GM23338 (cell line): ENCODE measurements at regions not wholly inside any gene's neighbourhood (a gene's known extent, or its start where the extent isn't known, plus 50 kb on each side); places are given as distances from the start of the nearest gene placed in this dataset.

Experiments
- ATAC-seq: fragments of 200-7000 bp; cut with Tn5 transposase; 3 replicates; pipeline ENCODE4 v1.9.1; 2020
- DNase-seq: peaks from one replicate; pipeline ENCODE4 v3.0.0-alpha.2; 2015; ENCODE audit warnings: low spot score
- H2AFZ ChIP-seq: fragments of 200-600 bp; sonication (generic); 2 replicates; pipeline ENCODE4 v1.8.0; 2016; ENCODE audit warnings: antibody characterized with exemption, mild to moderate bottlenecking, moderate library complexity
- H3F3A ChIP-seq: fragments of 200-600 bp; sonication (generic); replicated peaks from 2 replicates; pipeline ENCODE4 v1.8.0; 2017; ENCODE audit warnings: antibody characterized with exemption, mixed run types, low read depth
- H3K27ac ChIP-seq: fragments of 200-600 bp; sonication (generic); 2 replicates; pipeline ENCODE4 v1.6.1; 2016; ENCODE audit warnings: low read depth
- H3K27me3 ChIP-seq: fragments of 200-600 bp; sonication (generic); 2 replicates; pipeline ENCODE4 v1.8.0; 2016; ENCODE audit warnings: mild to moderate bottlenecking, mixed run types, moderate library complexity; ENCODE audit not compliant: insufficient read depth
- H3K36me3 ChIP-seq: fragments of 200-600 bp; sonication (generic); 2 replicates; pipeline ENCODE4 v1.8.0; 2016; ENCODE audit warnings: mild to moderate bottlenecking; ENCODE audit not compliant: insufficient read depth
- H3K4me1 ChIP-seq: fragments of 200-600 bp; sonication (generic); 2 replicates; pipeline ENCODE4 v1.8.0; 2016; ENCODE audit warnings: mild to moderate bottlenecking, moderate library complexity; ENCODE audit not compliant: insufficient read depth
- H3K4me2 ChIP-seq: fragments of 200-600 bp; sonication (generic); 2 replicates; pipeline ENCODE4 v1.7.1; 2017; ENCODE audit warnings: mixed run types
- H3K4me3 ChIP-seq: fragments of 200-600 bp; sonication (generic); 2 replicates; pipeline ENCODE4 v1.6.1; 2016; ENCODE audit warnings: mixed run types
- H3K79me2 ChIP-seq: fragments of 200-600 bp; sonication (generic); replicated peaks from 2 replicates; pipeline ENCODE4 v1.8.0; 2017; ENCODE audit warnings: mild to moderate bottlenecking; ENCODE audit not compliant: insufficient read depth
- H3K9me2 ChIP-seq: fragments of 200-600 bp; sonication (generic); 2 replicates; pipeline ENCODE4 v1.8.0; 2017; ENCODE audit not compliant: insufficient read depth
- H4K20me1 ChIP-seq: fragments of 200-600 bp; sonication (generic); replicated peaks from 2 replicates; pipeline ENCODE4 v1.8.0; 2017; ENCODE audit warnings: mild to moderate bottlenecking; ENCODE audit not compliant: insufficient read depth
- H3K27ac Mint-ChIP-seq: 2 replicates; pipeline ENCODE4 v1.8.0; 2020; ENCODE audit warnings: inconsistent platforms, mild to moderate bottlenecking, moderate library complexity, mixed read lengths
- H3K27me3 Mint-ChIP-seq: 3 replicates; pipeline ENCODE4 v1.8.0; 2022; ENCODE audit warnings: low read depth, mild to moderate bottlenecking, moderate library complexity, mixed read lengths, inconsistent platforms; ENCODE audit not compliant: insufficient read depth, poor library complexity
- H3K36me3 Mint-ChIP-seq: 3 replicates; pipeline ENCODE4 v1.8.0; 2021; ENCODE audit warnings: low read depth, mild to moderate bottlenecking, inconsistent platforms, moderate library complexity, mixed read lengths
- H3K4me1 Mint-ChIP-seq: 3 replicates; pipeline ENCODE4 v1.8.0; 2020; ENCODE audit warnings: mild to moderate bottlenecking, inconsistent platforms, mixed read lengths
- H3K4me3 Mint-ChIP-seq: 3 replicates; pipeline ENCODE4 v1.8.0; 2021; ENCODE audit warnings: moderate library complexity, mild to moderate bottlenecking, inconsistent platforms, mixed read lengths
- H3K9me3 Mint-ChIP-seq: 3 replicates; pipeline ENCODE4 v1.8.0; 2020; ENCODE audit warnings: moderate library complexity, mild to moderate bottlenecking, inconsistent platforms, mixed read lengths
- CREB1 ChIP-seq: fragments of 250-450 bp; sonication (Bioruptor Pico); IDR thresholded peaks from 2 replicates; pipeline ENCODE4 v1.5.0; 2020; ENCODE audit warnings: low read depth, mild to moderate bottlenecking, moderate library complexity
- CTCF ChIP-seq, 2 experiments: fragments of 200-600 bp in 1 of 2; sonication (generic) in 1 of 2; conservative IDR thresholded peaks; 2 replicates each; pipeline versions ENCODE4 v1.5.1 to v1.6.1; 2016 to 2017; ENCODE audit warnings: antibody characterized with exemption in 2 of 2, low read depth in 2 of 2, mild to moderate bottlenecking in 2 of 2, moderate library complexity in 1 of 2
- ETS1 ChIP-seq: IDR thresholded peaks from 2 replicates; pipeline ENCODE4 v1.6.1; 2016; ENCODE audit warnings: antibody characterized with exemption
- EZH2 ChIP-seq: fragments of 200-600 bp; sonication (generic); IDR thresholded peaks from one replicate; pipeline ENCODE4 v1.8.0; 2017; ENCODE audit warnings: antibody characterized with exemption, mild to moderate bottlenecking, low read depth; ENCODE audit not compliant: unreplicated experiment
- EZH2phosphoT487 ChIP-seq: fragments of 200-600 bp; sonication (generic); IDR thresholded peaks from one replicate; pipeline ENCODE4 v1.8.1; 2018; ENCODE audit warnings: antibody characterized with exemption; ENCODE audit not compliant: unreplicated experiment
- JUNB ChIP-seq: IDR thresholded peaks from one replicate; pipeline ENCODE4 v1.6.1; 2016; ENCODE audit warnings: antibody characterized with exemption; ENCODE audit not compliant: unreplicated experiment
- NANOG ChIP-seq: IDR thresholded peaks from 2 replicates; pipeline ENCODE4 v1.6.1; 2016; ENCODE audit warnings: antibody characterized with exemption, borderline replicate concordance
- POLR2AphosphoS5 ChIP-seq: IDR thresholded peaks from 2 replicates; pipeline ENCODE4 v1.6.1; 2016; ENCODE audit warnings: antibody characterized with exemption, low read depth
- REST ChIP-seq: IDR thresholded peaks from one replicate; pipeline ENCODE4 v1.6.1; 2018; ENCODE audit warnings: antibody characterized with exemption; ENCODE audit not compliant: unreplicated experiment
- STAT1 ChIP-seq: IDR thresholded peaks from one replicate; pipeline ENCODE4 v1.6.1; 2016; ENCODE audit warnings: antibody characterized with exemption; ENCODE audit not compliant: unreplicated experiment
- ZNF114 ChIP-seq: fragments of 250-450 bp; sonication (Bioruptor Pico); IDR thresholded peaks from 2 replicates; pipeline ENCODE4 v1.5.0; 2020; ENCODE audit warnings: mild to moderate bottlenecking, moderate library complexity
- ZNF331 ChIP-seq: fragments of 250-450 bp; sonication (Bioruptor Pico); IDR thresholded peaks from 2 replicates; pipeline ENCODE4 v1.5.0; 2020; ENCODE audit warnings: low read depth, mild to moderate bottlenecking, moderate library complexity
- ZNF462 ChIP-seq: fragments of 250-450 bp; sonication (Bioruptor Pico); IDR thresholded peaks from 2 replicates; pipeline ENCODE4 v1.5.0; 2020; ENCODE audit warnings: mild to moderate bottlenecking, moderate library complexity

GRCh38 chr2:19569300-19569791 lies 210.9 kb upstream of the OSR1 start:
- Mint-ChIP-seq H3K36me3 (no peaks in the 10 kb centered on the region; the same call in 2 of the 3 replicates), H3K9me3 (no peaks in the 10 kb centered on the region), H3K27ac (peak overlapping the region; percentile 9; the same call in 1 of the 2 replicates), H3K4me3 (no peak overlapping the region), H3K27me3 (peaks cover 2% of the 10 kb centered on the region), H3K4me1 (peaks cover 6% of the 10 kb centered on the region; the same call in 2 of the 3 replicates)
- no peaks in the 10 kb centered on the region for H4K20me1 ChIP-seq
- H3K4me3 ChIP-seq = no peak overlapping the region
- no peak overlapping the region for H2AFZ ChIP-seq
- H3K4me1 ChIP-seq = no peaks in the 10 kb centered on the region
- H3K27ac ChIP-seq = no peak overlapping the region
- H3F3A ChIP-seq = no peaks in the 10 kb centered on the region
- H3K27me3 ChIP-seq = no peaks in the 10 kb centered on the region
- ATAC-seq (peak; percentile 32; the same call in 2 of the 3 replicates), DNase-seq (peak; percentile 10)
- no peaks in the 10 kb centered on the region for H3K36me3 ChIP-seq
- H3K9me2 ChIP-seq = no peaks in the 10 kb centered on the region; the same call in 1 of the 2 replicates
- H3K4me2 ChIP-seq = no peak overlapping the region
- TF ChIP-seq STAT1 = no peak
- no peak for TF ChIP-seq POLR2AphosphoS5
- TF ChIP-seq CREB1 = no peak
- no peak for TF ChIP-seq ETS1
- no peak for TF ChIP-seq ZNF462 (CRISPR knock-in tag)
- TF ChIP-seq EZH2 = no peak
- TF ChIP-seq CTCF (conservative IDR thresholded peaks at IDR 0.05; ENCODE audit: low read depth in 2 of 2) = no peak
- no peak for TF ChIP-seq ZNF114
- no peak for TF ChIP-seq ZNF331 (CRISPR knock-in tag)
- TF ChIP-seq JUNB = no peak
- no peak for TF ChIP-seq EZH2phosphoT487
- no peak for TF ChIP-seq NANOG
- TF ChIP-seq REST = no peak
- H3K79me2 ChIP-seq = no peaks in the 10 kb centered on the region
